Stimulated activated naive CD8-positive, alpha-beta T cell treated with anti-CD3 and anti-CD28 coated beads, Interleukin-15, Interleukin-2, amounts not matched to agents 100 ng/mL and 50 ng/mL, for 24 hours (primary cell): ENCODE measurements at regions not wholly inside any gene's neighbourhood (a gene's known extent, or its start where the extent isn't known, plus 50 kb on each side); places are given as distances from the start of the nearest gene placed in this dataset.
"Not testable (repeated sequence)": the region's sequence is repeated elsewhere in the genome, so short reads cannot be mapped to it uniquely, and the experiment has no call there.

Source experiments
- H3K27ac Mint-ChIP-seq: one replicate; pipeline ENCODE4 v1.8.0; 2021; ENCODE audit warnings: mild to moderate bottlenecking, mixed read lengths
- H3K27me3 Mint-ChIP-seq: one replicate; pipeline ENCODE4 v1.8.0; 2021; ENCODE audit warnings: mixed read lengths
- H3K36me3 Mint-ChIP-seq: one replicate; pipeline ENCODE4 v1.8.0; 2021; ENCODE audit warnings: low read depth, mixed read lengths
- H3K4me1 Mint-ChIP-seq: one replicate; pipeline ENCODE4 v1.8.0; 2021; ENCODE audit warnings: low read depth, mixed read lengths
- H3K4me3 Mint-ChIP-seq: one replicate; pipeline ENCODE4 v1.8.0; 2021; ENCODE audit warnings: mild to moderate bottlenecking, mixed read lengths
- H3K9me3 Mint-ChIP-seq: one replicate; pipeline ENCODE4 v1.8.0; 2021; ENCODE audit warnings: mixed read lengths

GRCh38 chr10:6699336-6699735 is 119.3 kb upstream of the PRKCQ start:
- H3K36me3 Mint-ChIP-seq: no peaks in the 10 kb centered on the region
- H3K9me3 Mint-ChIP-seq: no peaks in the 10 kb centered on the region
- H3K27ac Mint-ChIP-seq: no peak overlapping the region
- H3K4me3 Mint-ChIP-seq: no peak overlapping the region
- peaks cover 13% of the 10 kb centered on the region for H3K4me1 Mint-ChIP-seq
- H3K27me3 Mint-ChIP-seq: peaks cover 20% of the 10 kb centered on the region

GRCh38 chr10:6695519-6695918 is 115.4 kb upstream of the PRKCQ start:
- peaks cover 18% of the 10 kb centered on the region for H3K27me3 Mint-ChIP-seq
- H3K27ac Mint-ChIP-seq: peak overlapping the region; percentile 67
- H3K4me3 Mint-ChIP-seq: no peak overlapping the region
- peaks cover 13% of the 10 kb centered on the region for H3K4me1 Mint-ChIP-seq
- no peaks in the 10 kb centered on the region for H3K36me3 Mint-ChIP-seq
- H3K9me3 Mint-ChIP-seq: no peaks in the 10 kb centered on the region

GRCh38 chr10:6694447-6695140 is 114.5 kb upstream of the PRKCQ start:
- Mint-ChIP-seq H3K4me3 (no peak overlapping the region), H3K27me3 (peaks cover 18% of the 10 kb centered on the region), H3K27ac (no peak overlapping the region), H3K9me3 (no peaks in the 10 kb centered on the region), H3K4me1 (peaks cover 13% of the 10 kb centered on the region), H3K36me3 (no peaks in the 10 kb centered on the region)

GRCh38 chr10:6692856-6693255 is 112.8 kb upstream of the PRKCQ start:
- no peaks in the 10 kb centered on the region for H3K9me3 Mint-ChIP-seq
- H3K36me3 Mint-ChIP-seq: no peaks in the 10 kb centered on the region
- no peak overlapping the region for H3K4me3 Mint-ChIP-seq
- peaks cover 12% of the 10 kb centered on the region for H3K27me3 Mint-ChIP-seq
- H3K27ac Mint-ChIP-seq: no peak overlapping the region
- peaks cover 13% of the 10 kb centered on the region for H3K4me1 Mint-ChIP-seq

- Mint-ChIP-seq H3K27ac (no peak overlapping the region), H3K4me3 (no peak overlapping the region), H3K9me3 (no peaks in the 10 kb centered on the region), H3K36me3 (no peaks in the 10 kb centered on the region), H3K27me3 (peaks cover 12% of the 10 kb centered on the region), H3K4me1 (peaks cover 13% of the 10 kb centered on the region)
Observed at GRCh38 chr10:6692103-6692502, 112.0 kb upstream of the PRKCQ start.

GRCh38 chr10:6689036-6689435 is 109.0 kb upstream of the PRKCQ start:
- Mint-ChIP-seq H3K27ac (no peak overlapping the region), H3K36me3 (no peaks in the 10 kb centered on the region), H3K4me1 (no peaks in the 10 kb centered on the region), H3K27me3 (peaks cover 10% of the 10 kb centered on the region), H3K4me3 (no peak overlapping the region), H3K9me3 (no peaks in the 10 kb centered on the region)

- Mint-ChIP-seq H3K27ac (no peak overlapping the region), H3K27me3 (peaks cover 14% of the 10 kb centered on the region), H3K4me3 (no peak overlapping the region), H3K9me3 (no peaks in the 10 kb centered on the region), H3K36me3 (no peaks in the 10 kb centered on the region), H3K4me1 (peaks cover 5% of the 10 kb centered on the region)
Observed at GRCh38 chr10:6680735-6681134, 100.7 kb upstream of the PRKCQ start.

GRCh38 chr10:6678956-6679355 is 98.9 kb upstream of the PRKCQ start:
- Mint-ChIP-seq H3K27me3 (peaks cover 17% of the 10 kb centered on the region), H3K36me3 (no peaks in the 10 kb centered on the region), H3K4me1 (peaks cover 5% of the 10 kb centered on the region), H3K4me3 (no peak overlapping the region), H3K27ac (no peak overlapping the region), H3K9me3 (no peaks in the 10 kb centered on the region)

- Mint-ChIP-seq H3K27me3 (peaks cover 17% of the 10 kb centered on the region), H3K9me3 (no peaks in the 10 kb centered on the region), H3K27ac (no peak overlapping the region), H3K4me1 (peaks cover 5% of the 10 kb centered on the region), H3K36me3 (no peaks in the 10 kb centered on the region), H3K4me3 (no peak overlapping the region)
Observed at GRCh38 chr10:6678211-6678803, 98.2 kb upstream of the PRKCQ start.

- H3K4me3 Mint-ChIP-seq, H3K4me1 Mint-ChIP-seq, H3K27ac Mint-ChIP-seq, H3K36me3 Mint-ChIP-seq, H3K9me3 Mint-ChIP-seq: not testable (repeated sequence)
- H3K27me3 Mint-ChIP-seq: peaks cover 17% of the 10 kb centered on the region
Observed at GRCh38 chr10:6677129-6677528, 97.1 kb upstream of the PRKCQ start.

- peaks cover 9% of the 10 kb centered on the region for H3K27me3 Mint-ChIP-seq
- H3K4me3 Mint-ChIP-seq: no peak overlapping the region
- peaks cover 5% of the 10 kb centered on the region for H3K4me1 Mint-ChIP-seq
- H3K9me3 Mint-ChIP-seq: no peaks in the 10 kb centered on the region
- no peaks in the 10 kb centered on the region for H3K36me3 Mint-ChIP-seq
- no peak overlapping the region for H3K27ac Mint-ChIP-seq
Observed at GRCh38 chr10:6674291-6674690, 94.2 kb upstream of the PRKCQ start.

GRCh38 chr10:6671976-6672375 is 91.9 kb upstream of the PRKCQ start:
- H3K9me3 Mint-ChIP-seq: no peaks in the 10 kb centered on the region
- no peaks in the 10 kb centered on the region for H3K36me3 Mint-ChIP-seq
- H3K4me1 Mint-ChIP-seq: peaks cover 10% of the 10 kb centered on the region
- no peak overlapping the region for H3K27ac Mint-ChIP-seq
- peaks cover 3% of the 10 kb centered on the region for H3K27me3 Mint-ChIP-seq
- no peak overlapping the region for H3K4me3 Mint-ChIP-seq

GRCh38 chr10:6669269-6669859 is 89.3 kb upstream of the PRKCQ start:
- H3K27me3 Mint-ChIP-seq: no peaks in the 10 kb centered on the region
- peaks cover 31% of the 10 kb centered on the region for H3K4me1 Mint-ChIP-seq
- no peaks in the 10 kb centered on the region for H3K9me3 Mint-ChIP-seq
- H3K36me3 Mint-ChIP-seq: no peaks in the 10 kb centered on the region
- no peak overlapping the region for H3K27ac Mint-ChIP-seq
- no peak overlapping the region for H3K4me3 Mint-ChIP-seq

- H3K36me3 Mint-ChIP-seq: no peaks in the 10 kb centered on the region
- no peak overlapping the region for H3K4me3 Mint-ChIP-seq
- peaks cover 31% of the 10 kb centered on the region for H3K4me1 Mint-ChIP-seq
- H3K27me3 Mint-ChIP-seq: no peaks in the 10 kb centered on the region
- no peak overlapping the region for H3K27ac Mint-ChIP-seq
- no peaks in the 10 kb centered on the region for H3K9me3 Mint-ChIP-seq
Observed at GRCh38 chr10:6667679-6668270, 87.7 kb upstream of the PRKCQ start.

GRCh38 chr10:6667150-6667549 is 87.1 kb upstream of the PRKCQ start:
- Mint-ChIP-seq H3K27me3 (no peaks in the 10 kb centered on the region), H3K36me3 (no peaks in the 10 kb centered on the region), H3K9me3 (no peaks in the 10 kb centered on the region), H3K27ac (no peak overlapping the region), H3K4me3 (no peak overlapping the region), H3K4me1 (peaks cover 31% of the 10 kb centered on the region)
